ENCODE measurements at regions not wholly inside any gene's neighbourhood (a gene's known extent, or its start where the extent isn't known, plus 50 kb on each side); places are given as distances from the start of the nearest gene placed in this dataset.
A peak's percentile ranks its signal among the peaks of the same experiment; 100 is the strongest.

GRCh38 chr3:43207628-43208085, 78.7 kb upstream of the SNRK start:
- DNase-seq (ENCODE audit: low read depth), result peak; percentile 85

- no peak for DNase-seq (ENCODE audit: low read depth)
These were observed 79.7 kb upstream of the SNRK start for GRCh38 chr3:43206632-43207031.

- no peak for DNase-seq (ENCODE audit: low read depth)
These were observed 80.2 kb upstream of the SNRK start for GRCh38 chr3:43206105-43206504.

DNA sequence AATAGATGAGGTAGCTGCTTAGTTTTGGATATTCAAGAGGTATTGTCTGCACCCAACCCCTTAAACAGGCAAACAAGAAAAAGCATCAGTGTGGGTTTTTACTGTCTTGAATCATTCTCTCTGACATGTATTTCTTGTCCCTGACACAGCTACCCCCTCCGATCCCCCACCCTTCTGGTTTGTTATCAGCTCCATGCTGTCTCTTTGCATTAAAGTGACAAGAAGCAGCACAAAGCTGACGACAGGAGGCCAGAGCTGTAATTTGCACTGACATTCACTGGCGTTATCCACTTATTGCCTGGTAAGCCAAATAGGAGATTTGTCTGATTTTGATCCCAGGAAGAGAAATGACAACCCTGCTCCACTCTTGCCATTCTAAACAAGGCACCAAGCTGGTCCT, 83.3 kb upstream of the SNRK start:
- DNase-seq (ENCODE audit: low read depth), result no peak

- DNase-seq (ENCODE audit: low read depth), result no peak
These were observed 84.8 kb upstream of the SNRK start for GRCh38 chr3:43201581-43201980.

GRCh38 chr3:43199645-43200306, 86.6 kb upstream of the SNRK start:
- no peak for DNase-seq (ENCODE audit: low read depth)

DNA sequence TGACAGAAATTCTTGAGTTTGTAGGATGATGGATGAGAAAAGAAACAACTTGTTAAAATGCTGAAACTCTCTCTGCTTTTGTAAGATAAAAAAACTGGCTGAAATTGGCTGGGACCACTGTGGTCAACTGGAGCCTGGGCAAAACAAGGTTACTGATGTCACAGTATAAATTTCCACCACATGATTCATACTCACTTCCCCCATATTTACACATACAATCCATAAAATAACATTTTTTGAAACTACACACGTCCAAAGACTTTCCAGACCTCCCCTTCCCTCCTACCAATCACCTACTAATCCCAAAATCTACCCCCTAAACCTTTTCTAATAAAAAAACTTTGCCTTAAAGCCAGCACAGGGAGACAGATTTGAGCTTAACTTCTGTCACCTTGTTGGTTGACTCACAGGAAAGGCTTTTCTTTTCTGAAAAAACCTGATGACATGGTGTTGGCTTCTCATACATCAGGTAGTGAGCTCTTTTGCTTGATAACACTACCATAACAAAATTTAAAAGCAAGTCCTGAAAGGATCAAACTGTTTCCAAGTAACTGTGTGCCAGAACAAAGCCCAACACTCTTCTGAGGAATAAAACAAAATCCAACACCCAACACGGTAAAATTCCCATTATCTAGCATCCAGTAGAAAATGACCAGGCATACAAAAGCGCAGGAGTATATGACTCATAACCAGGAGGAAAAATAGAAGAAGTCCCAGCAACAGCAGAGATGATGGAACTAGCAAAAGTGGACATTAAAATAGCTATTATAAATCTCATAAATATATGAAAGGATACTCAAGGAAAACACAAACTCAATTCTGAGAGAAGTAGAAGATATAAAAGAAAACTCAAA, 87.3 kb upstream of the SNRK start:
- no peak for DNase-seq (ENCODE audit: low read depth)

GRCh38 chr3:43198301-43198700, 88.0 kb upstream of the SNRK start:
- DNase-seq (ENCODE audit: low read depth), result no peak

GRCh38 chr3:43197181-43197580, 89.2 kb upstream of the SNRK start:
- DNase-seq (ENCODE audit: low read depth), result no peak

GRCh38 chr3:43196721-43197120, 89.6 kb upstream of the SNRK start:
- DNase-seq (ENCODE audit: low read depth), result no peak

- DNase-seq (ENCODE audit: low read depth), result no peak
These were observed 89.2 kb upstream of the POMGNT2 start for GRCh38 chr3:43195115-43195498.

GRCh38 chr3:43194490-43195114, 88.7 kb upstream of the POMGNT2 start:
- DNase-seq (ENCODE audit: low read depth), result no peak

GRCh38 chr3:43194069-43194468, 88.2 kb upstream of the POMGNT2 start:
- DNase-seq (ENCODE audit: low read depth), result no peak

DNA sequence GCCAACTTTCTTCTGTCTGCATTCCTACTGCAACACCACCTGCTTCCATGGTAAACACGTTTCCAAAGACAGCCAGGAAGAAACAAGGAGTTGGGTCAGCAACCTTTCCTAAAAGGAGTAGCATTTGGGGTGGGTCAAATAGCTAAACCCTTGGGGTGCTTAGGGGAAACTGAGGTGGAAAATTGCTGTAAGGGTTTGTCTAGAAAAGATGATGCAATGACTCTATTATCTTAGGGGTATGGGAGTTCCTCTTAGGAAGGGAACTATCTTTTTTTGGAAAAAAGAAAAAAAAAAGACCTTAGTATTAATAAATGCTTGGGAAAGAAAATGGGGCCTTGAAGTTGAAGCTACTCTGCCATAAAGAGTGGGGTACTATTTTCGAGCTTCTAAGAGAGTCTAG, 86.1 kb upstream of the POMGNT2 start:
- no peak for DNase-seq (ENCODE audit: low read depth)

- DNase-seq (ENCODE audit: low read depth), result no peak
These were observed 85.2 kb upstream of the POMGNT2 start for GRCh38 chr3:43191116-43191515.

DNA sequence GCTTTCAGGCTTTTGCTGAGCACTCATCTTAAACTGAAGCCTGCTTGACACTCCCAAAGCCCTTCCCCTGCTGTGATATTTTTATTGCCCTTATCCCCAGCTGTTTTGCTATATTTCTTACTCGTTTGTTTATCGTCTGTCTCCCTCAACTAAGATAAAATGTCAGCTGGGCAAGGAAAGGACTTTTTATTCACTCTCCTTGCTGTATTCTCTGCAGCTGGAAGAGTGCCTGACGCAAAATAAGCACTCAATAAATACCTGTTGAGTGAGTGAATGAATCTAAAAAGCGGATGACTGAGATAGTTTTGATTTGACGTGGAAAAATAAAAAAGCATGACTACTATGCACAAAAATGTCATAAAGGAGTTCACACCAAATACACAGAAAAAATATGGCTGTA, 84.8 kb upstream of the POMGNT2 start:
- no peak for DNase-seq (ENCODE audit: low read depth)

- no peak for DNase-seq (ENCODE audit: low read depth)
These were observed 82.1 kb upstream of the POMGNT2 start for GRCh38 chr3:43187836-43188479.

- DNase-seq (ENCODE audit: low read depth), result no peak
These were observed 80.1 kb upstream of the POMGNT2 start for GRCh38 chr3:43185983-43186314.

DNA sequence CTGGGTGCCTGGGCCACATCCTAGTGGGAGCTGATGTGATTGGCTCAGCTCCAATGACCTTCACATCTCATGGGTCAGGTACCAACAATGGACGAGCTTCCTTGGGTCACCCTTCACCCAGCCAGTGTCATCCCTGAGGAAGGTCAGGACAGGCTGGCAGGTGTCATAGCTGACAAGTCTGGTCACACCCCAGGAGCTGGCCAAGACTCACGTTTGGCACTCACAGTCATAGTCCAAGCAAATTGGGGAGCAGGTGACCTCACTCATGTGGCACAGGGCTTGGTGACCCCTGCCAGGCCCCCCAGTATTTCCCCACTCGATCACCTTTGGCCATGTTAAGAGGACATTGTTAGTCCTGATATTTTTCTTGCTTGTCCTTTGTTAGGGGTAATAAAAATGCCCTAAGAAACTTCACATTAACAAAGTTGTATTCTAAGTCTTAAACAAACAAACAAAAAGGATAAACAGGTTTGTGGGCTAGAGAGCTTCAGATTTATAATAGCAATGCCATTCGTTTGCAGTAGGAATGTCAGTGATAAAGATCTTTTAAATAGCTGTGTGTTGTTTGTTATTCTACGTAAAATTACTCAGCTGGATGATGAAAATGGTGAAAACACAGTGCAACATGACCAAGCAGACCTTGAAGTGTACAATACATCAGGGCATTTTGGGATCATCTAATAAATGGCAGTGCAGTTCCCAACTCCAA, 79.5 kb upstream of the POMGNT2 start:
- peak; percentile 56 for DNase-seq (ENCODE audit: low read depth)

GRCh38 chr3:43183456-43183855, 77.6 kb upstream of the POMGNT2 start:
- DNase-seq (ENCODE audit: low read depth), result no peak

DNA sequence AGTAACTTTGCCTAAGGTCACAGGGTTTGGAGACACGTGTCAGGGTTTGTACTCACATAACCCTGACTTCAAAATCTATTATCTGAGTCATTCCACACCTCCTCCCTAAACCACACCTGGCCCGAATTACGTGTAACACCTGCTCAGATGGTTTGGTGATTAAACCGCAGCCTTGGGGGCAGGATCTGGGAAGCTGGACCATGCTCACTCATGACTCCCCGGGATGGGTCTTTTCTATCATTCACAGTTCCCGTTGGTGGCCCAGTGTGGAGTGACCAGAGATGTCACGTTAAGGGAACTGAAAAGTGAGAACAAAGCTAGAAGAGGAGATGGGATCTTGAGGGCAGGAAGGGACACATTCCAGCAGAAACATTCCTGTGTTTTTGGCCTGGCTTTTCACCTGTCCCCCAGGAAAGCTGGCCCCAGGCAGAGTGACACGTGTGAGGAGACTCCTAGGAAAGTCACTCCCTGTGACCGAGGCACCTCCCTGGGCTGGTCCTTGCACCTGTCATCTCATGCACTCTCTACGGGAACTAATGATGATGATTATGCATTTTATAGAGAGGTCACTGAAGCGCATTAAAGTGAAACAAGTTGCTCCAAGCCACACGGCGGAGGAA, 75.4 kb upstream of the POMGNT2 start:
- DNase-seq (ENCODE audit: low read depth), result no peak
